Smooth muscle cell (in vitro differentiated cells): ENCODE measurements at regions not wholly inside any gene's neighbourhood (a gene's known extent, or its start where the extent isn't known, plus 50 kb on each side); places are given as distances from the start of the nearest gene placed in this dataset.

ENCODE experiments used
- DNase-seq: peaks from one replicate; lab custom pipeline; 2025; ENCODE audit not compliant: unreplicated experiment; lab: John Stamatoyannopoulos, UW
- H2AFZ ChIP-seq: fragments of 200-600 bp; sonication (generic); 2 replicates; pipeline ENCODE4 v1.6.0; 2016; ENCODE audit warnings: antibody characterized with exemption, low read depth, mild to moderate bottlenecking
- H3F3A ChIP-seq: fragments of 200-600 bp; sonication (generic); 2 replicates; pipeline ENCODE4 v1.6.0; 2017; ENCODE audit warnings: antibody characterized with exemption, low read depth
- H3K27ac ChIP-seq: fragments of 200-600 bp; sonication (generic); 2 replicates; pipeline ENCODE4 v1.5.1; 2016; ENCODE audit warnings: low read depth, mild to moderate bottlenecking
- H3K27me3 ChIP-seq: fragments of 200-600 bp; sonication (generic); 2 replicates; pipeline ENCODE4 v1.6.1; 2016; ENCODE audit warnings: low read depth, mild to moderate bottlenecking
- H3K36me3 ChIP-seq: fragments of 200-600 bp; sonication (generic); 2 replicates; pipeline ENCODE4 v1.5.1; 2016; ENCODE audit warnings: low read depth
- H3K4me1 ChIP-seq: fragments of 200-600 bp; sonication (generic); 2 replicates; pipeline ENCODE4 v1.5.1; 2016; ENCODE audit warnings: low read depth
- H3K4me2 ChIP-seq: fragments of 200-600 bp; sonication (generic); 2 replicates; pipeline ENCODE4 v1.6.0; 2016; ENCODE audit warnings: mild to moderate bottlenecking
- H3K4me3 ChIP-seq: fragments of 200-600 bp; sonication (generic); 2 replicates; pipeline ENCODE4 v1.5.1; 2016; ENCODE audit warnings: mild to moderate bottlenecking
- H3K79me2 ChIP-seq: fragments of 200-600 bp; sonication (generic); 2 replicates; pipeline ENCODE4 v1.6.0; 2016; ENCODE audit warnings: low read depth, mild to moderate bottlenecking
- H3K9ac ChIP-seq: fragments of 200-600 bp; sonication (generic); 2 replicates; pipeline ENCODE4 v1.6.0; 2016; ENCODE audit warnings: low read depth
- H3K9me3 ChIP-seq: fragments of 200-600 bp; sonication (generic); replicated peaks from 2 replicates; pipeline ENCODE4 v1.5.1; 2016; ENCODE audit warnings: low read depth
- H4K20me1 ChIP-seq: fragments of 200-600 bp; sonication (generic); 2 replicates; pipeline ENCODE4 v1.6.0; 2016; ENCODE audit warnings: low read depth
- WGBS: methylation state at CpG from one replicate; pipeline ENCODE4 v1.1.7; 2016; ENCODE audit warnings: low lambda C conversion rate; 5-methylcytosine and 5-hydroxymethylcytosine counted together
- TF ChIP-seq, protein P1 (sequence below): fragments of 200-600 bp; sonication (generic); IDR thresholded peaks from 2 replicates; pipeline ENCODE4 v1.5.1; 2017; ENCODE audit warnings: borderline replicate concordance, mild to moderate bottlenecking, antibody characterized with exemption; ENCODE audit not compliant: insufficient read depth, poor library complexity, severe bottlenecking

DNA sequence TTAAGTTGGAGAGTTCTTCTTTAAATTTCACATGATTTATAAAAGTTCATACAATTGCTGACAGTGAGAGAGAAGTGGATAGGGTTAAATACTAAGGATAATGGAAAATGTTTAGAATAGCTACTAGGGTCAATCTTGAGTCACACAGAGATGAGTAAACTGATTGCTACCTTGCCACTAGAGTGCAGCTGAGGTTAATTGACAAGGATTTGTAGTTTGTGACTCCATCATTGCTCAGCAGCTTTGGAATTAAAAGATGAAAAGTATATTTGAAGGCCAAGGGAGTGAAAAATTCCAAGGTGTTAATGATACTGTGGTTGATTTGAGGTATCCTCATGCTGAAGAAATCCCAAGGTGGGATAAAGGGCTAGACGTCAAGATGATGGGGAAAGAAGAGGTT lies 524.0 kb downstream of the UTRN start:
- no peak for DNase-seq
- Histone ChIP-seq H3K27me3 (no peaks in the 10 kb centered on the region), H3K4me2 (no peak overlapping the region), H4K20me1 (no peaks in the 10 kb centered on the region), H3F3A (no peaks in the 10 kb centered on the region), H3K4me1 (peaks cover 6% of the 10 kb centered on the region), H3K4me3 (no peak overlapping the region), H3K9me3 (no peaks in the 10 kb centered on the region), H3K9ac (no peak overlapping the region), H2AFZ (no peak overlapping the region), H3K79me2 (no peaks in the 10 kb centered on the region), H3K36me3 (no peaks in the 10 kb centered on the region), H3K27ac (no peak overlapping the region)
- TF ChIP-seq, protein P1, sequence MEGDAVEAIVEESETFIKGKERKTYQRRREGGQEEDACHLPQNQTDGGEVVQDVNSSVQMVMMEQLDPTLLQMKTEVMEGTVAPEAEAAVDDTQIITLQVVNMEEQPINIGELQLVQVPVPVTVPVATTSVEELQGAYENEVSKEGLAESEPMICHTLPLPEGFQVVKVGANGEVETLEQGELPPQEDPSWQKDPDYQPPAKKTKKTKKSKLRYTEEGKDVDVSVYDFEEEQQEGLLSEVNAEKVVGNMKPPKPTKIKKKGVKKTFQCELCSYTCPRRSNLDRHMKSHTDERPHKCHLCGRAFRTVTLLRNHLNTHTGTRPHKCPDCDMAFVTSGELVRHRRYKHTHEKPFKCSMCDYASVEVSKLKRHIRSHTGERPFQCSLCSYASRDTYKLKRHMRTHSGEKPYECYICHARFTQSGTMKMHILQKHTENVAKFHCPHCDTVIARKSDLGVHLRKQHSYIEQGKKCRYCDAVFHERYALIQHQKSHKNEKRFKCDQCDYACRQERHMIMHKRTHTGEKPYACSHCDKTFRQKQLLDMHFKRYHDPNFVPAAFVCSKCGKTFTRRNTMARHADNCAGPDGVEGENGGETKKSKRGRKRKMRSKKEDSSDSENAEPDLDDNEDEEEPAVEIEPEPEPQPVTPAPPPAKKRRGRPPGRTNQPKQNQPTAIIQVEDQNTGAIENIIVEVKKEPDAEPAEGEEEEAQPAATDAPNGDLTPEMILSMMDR = no peak
- WGBS = 76% methylated on average over 1 of the region's 1 CpG

DNA sequence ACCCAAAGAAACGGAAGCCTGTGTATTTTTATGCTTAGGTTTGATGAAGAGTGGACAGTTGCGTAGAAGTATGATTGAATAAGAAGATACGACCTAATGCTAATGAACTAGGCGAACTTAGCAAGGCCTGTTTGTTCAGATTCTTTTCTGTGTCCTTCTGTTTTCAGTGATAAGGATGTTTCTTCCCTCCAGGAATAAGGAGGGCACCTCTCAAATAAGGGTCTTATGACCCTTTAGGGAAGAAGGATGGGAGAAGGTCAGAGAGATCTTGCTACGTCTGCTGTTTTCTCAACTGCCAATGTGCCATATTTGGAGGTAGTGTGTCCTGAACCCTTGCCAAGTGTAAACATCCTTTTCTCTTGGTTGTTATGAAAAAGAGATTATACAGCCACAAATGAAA lies 524.8 kb downstream of the UTRN start:
- TF ChIP-seq, protein P1 = no peak
- no peak overlapping the region for H3K27ac ChIP-seq
- H3K4me3 ChIP-seq = no peak overlapping the region
- WGBS = 95% methylated on average over 5 of the region's 5 CpGs
- no peaks in the 10 kb centered on the region for H4K20me1 ChIP-seq
- no peak for DNase-seq
- H2AFZ ChIP-seq = no peak overlapping the region
- H3K9ac ChIP-seq = no peak overlapping the region
- H3F3A ChIP-seq = no peaks in the 10 kb centered on the region
- no peaks in the 10 kb centered on the region for H3K36me3 ChIP-seq
- no peaks in the 10 kb centered on the region for H3K79me2 ChIP-seq
- no peak overlapping the region for H3K4me2 ChIP-seq
- no peaks in the 10 kb centered on the region for H3K27me3 ChIP-seq
- H3K9me3 ChIP-seq = no peaks in the 10 kb centered on the region
- H3K4me1 ChIP-seq = peaks cover 6% of the 10 kb centered on the region

DNA sequence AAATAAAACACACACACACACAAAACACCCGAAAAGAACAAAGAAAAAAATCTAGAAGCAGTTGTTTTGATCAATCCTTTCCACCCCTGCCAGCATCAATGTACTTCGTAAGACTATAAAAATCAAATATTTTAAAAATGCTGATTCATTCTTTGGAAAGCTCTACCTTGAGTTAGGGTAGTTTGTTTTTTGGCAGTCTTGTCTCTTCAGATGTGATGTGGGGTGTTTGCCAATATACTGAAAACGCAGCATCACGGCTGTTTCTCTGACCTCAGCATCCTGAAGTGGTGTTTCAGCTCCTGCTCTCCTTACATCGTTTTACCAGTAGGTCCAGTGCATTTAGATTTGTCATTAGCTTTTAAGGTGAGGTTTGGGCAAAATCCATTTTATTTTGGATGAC lies 526.0 kb downstream of the UTRN start:
- H3K27ac ChIP-seq = no peak overlapping the region
- WGBS = 98% methylated on average over 5 of the region's 5 CpGs
- H3K27me3 ChIP-seq = no peaks in the 10 kb centered on the region
- no peaks in the 10 kb centered on the region for H3K9me3 ChIP-seq
- H2AFZ ChIP-seq = no peak overlapping the region
- TF ChIP-seq, protein P1 = no peak
- no peak overlapping the region for H3K4me3 ChIP-seq
- DNase-seq = no peak
- H3K36me3 ChIP-seq = no peaks in the 10 kb centered on the region
- H3K4me2 ChIP-seq = no peak overlapping the region
- H3F3A ChIP-seq = no peaks in the 10 kb centered on the region
- peaks cover 6% of the 10 kb centered on the region for H3K4me1 ChIP-seq
- H3K9ac ChIP-seq = no peak overlapping the region
- no peaks in the 10 kb centered on the region for H4K20me1 ChIP-seq
- no peaks in the 10 kb centered on the region for H3K79me2 ChIP-seq

DNA sequence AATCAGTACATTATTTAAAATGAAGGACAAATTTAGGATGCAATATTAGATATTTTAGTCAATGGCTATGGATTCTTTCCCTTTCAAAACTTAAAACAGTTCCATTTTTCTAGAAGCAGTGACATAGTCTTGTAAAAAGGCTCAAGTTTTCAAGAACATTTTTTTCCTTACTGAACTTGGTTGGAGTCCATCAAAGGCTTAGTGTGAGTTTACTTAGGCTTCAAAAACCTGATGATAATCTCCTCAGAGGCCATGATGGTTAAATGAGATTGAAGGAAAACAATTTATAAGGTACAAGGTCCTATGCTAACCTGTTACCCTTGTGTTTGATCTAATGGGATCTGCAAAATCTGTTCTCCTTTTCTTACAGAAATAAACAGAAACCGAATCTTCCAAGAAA lies 531.8 kb downstream of the UTRN start:
- peaks cover 5% of the 10 kb centered on the region for H3K4me1 ChIP-seq
- no peak overlapping the region for H2AFZ ChIP-seq
- H3K27me3 ChIP-seq = no peaks in the 10 kb centered on the region
- WGBS = 100% methylated on average over 1 of the region's 1 CpG
- DNase-seq = no peak
- TF ChIP-seq, protein P1 = no peak
- H3K9me3 ChIP-seq = no peaks in the 10 kb centered on the region
- H3F3A ChIP-seq = no peaks in the 10 kb centered on the region
- H4K20me1 ChIP-seq = no peaks in the 10 kb centered on the region
- no peaks in the 10 kb centered on the region for H3K79me2 ChIP-seq
- no peak overlapping the region for H3K4me2 ChIP-seq
- no peak overlapping the region for H3K4me3 ChIP-seq
- no peak overlapping the region for H3K27ac ChIP-seq
- no peaks in the 10 kb centered on the region for H3K36me3 ChIP-seq
- H3K9ac ChIP-seq = no peak overlapping the region
